Thyroid gland (tissue), 4 donors: ENCODE measurements at regions not wholly inside any gene's neighbourhood (a gene's known extent, or its start where the extent isn't known, plus 50 kb on each side); places are given as distances from the start of the nearest gene placed in this dataset.

Experiments used
- CTCF ChIP-seq, 6 experiments: fragments of 200-600 bp in 3 of 6; fragments of 450-650 bp in 3 of 6; sonication (generic) in 3 of 6; IDR thresholded peaks; one replicate each; pipeline ENCODE4 v1.5.1; 2016 to 2019; ENCODE audit warnings: antibody characterized with exemption in 6 of 6, mild to moderate bottlenecking in 2 of 6, inconsistent platforms in 1 of 6, moderate library complexity in 1 of 6
- POLR2A ChIP-seq, 2 donors: fragments of 450-650 bp; IDR thresholded peaks; one replicate each; pipeline ENCODE4 v1.6.1; 2017; ENCODE audit warnings: antibody characterized with exemption in 2 of 2, mild to moderate bottlenecking in 2 of 2, moderate library complexity in 1 of 2

- no peak for TF ChIP-seq CTCF (IDR thresholded peaks at IDR 0.05)
- no peak for TF ChIP-seq POLR2A (IDR thresholded peaks at IDR 0.05)
Observed at GRCh38 chr5:9930156-9930555, 300.0 kb upstream of the TAS2R1 start.
